ENCODE measurements at regions not wholly inside any gene's neighbourhood (a gene's known extent, or its start where the extent isn't known, plus 50 kb on each side); places are given as distances from the start of the nearest gene placed in this dataset.

- ChIA-PET POLR2A (no interaction called here), CTCF (no interaction called here)
- H3K27me3 Mint-ChIP-seq (ENCODE audit: low read depth): no peaks in the 10 kb centered on the region
- no peaks in the 10 kb centered on the region for H3K36me3 Mint-ChIP-seq (ENCODE audit: low read depth)
- no peaks in the 10 kb centered on the region for H3K4me1 Mint-ChIP-seq (ENCODE audit: low read depth)
- no peak overlapping the region for H3K4me3 Mint-ChIP-seq
- no peak overlapping the region for H3K27ac Mint-ChIP-seq
- no peak for DNase-seq
- H3K9me3 Mint-ChIP-seq (ENCODE audit: insufficient read depth): no peaks in the 10 kb centered on the region
- no peak for ATAC-seq
Observed at GRCh38 chr1:90508376-90509167, 208.5 kb downstream of the BARHL2 start.

DNA sequence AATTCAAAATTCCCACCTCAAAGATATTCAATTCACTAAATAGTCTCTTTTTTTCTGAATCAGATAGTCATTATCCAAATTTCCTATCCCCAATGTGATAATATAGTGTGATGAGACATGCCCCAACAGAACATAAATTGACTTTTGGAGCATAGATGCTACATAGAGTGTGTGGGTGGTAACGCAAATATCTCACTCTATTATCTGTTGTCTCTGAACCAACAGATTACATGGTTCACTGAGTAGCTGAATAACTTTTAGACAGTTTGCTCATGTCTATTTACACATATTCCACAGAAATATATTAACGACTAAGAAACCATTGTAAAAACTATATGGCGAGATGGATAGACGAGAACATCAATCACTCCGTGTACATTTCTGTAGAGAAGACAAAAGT, 209.9 kb downstream of the BARHL2 start:
- CTCF ChIA-PET: no interaction called here
- DNase-seq (no peak), ATAC-seq (no peak)
- no peaks in the 10 kb centered on the region for H3K27me3 Mint-ChIP-seq (ENCODE audit: low read depth)
- POLR2A ChIA-PET: no interaction called here
- no peaks in the 10 kb centered on the region for H3K36me3 Mint-ChIP-seq (ENCODE audit: low read depth)
- no peaks in the 10 kb centered on the region for H3K4me1 Mint-ChIP-seq (ENCODE audit: low read depth)
- no peak overlapping the region for H3K27ac Mint-ChIP-seq
- no peak overlapping the region for H3K4me3 Mint-ChIP-seq
- no peaks in the 10 kb centered on the region for H3K9me3 Mint-ChIP-seq (ENCODE audit: insufficient read depth)

- Mint-ChIP-seq H3K4me1 (ENCODE audit: low read depth) (no peaks in the 10 kb centered on the region), H3K4me3 (no peak overlapping the region), H3K36me3 (ENCODE audit: low read depth) (no peaks in the 10 kb centered on the region), H3K9me3 (ENCODE audit: insufficient read depth) (no peaks in the 10 kb centered on the region), H3K27me3 (ENCODE audit: low read depth) (no peaks in the 10 kb centered on the region), H3K27ac (no peak overlapping the region)
- POLR2A ChIA-PET: no interaction called here
- CTCF ChIA-PET: no interaction called here
- no peak for DNase-seq
- no peak for ATAC-seq
Observed at GRCh38 chr1:90505806-90506205, 211.3 kb downstream of the BARHL2 start.

DNA sequence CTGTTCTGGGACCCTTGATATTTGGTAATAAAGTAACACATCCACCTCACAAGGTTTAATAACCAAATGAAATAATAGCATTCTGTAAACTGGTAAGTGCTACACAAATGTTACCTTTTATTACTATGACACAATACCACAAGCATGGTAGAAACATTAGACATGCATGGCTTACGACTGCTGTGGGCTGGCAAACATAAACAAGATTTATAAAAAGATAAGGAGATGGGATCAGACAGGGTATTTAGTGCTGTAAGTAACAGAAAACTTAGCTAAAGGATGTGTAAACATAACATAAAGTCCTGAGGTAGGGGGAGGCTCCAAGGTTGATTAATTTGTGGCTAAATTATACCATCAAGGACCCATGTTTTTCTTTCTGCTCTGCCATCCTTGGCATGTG, 212.6 kb downstream of the BARHL2 start:
- no peak for DNase-seq
- Mint-ChIP-seq H3K9me3 (ENCODE audit: insufficient read depth) (no peaks in the 10 kb centered on the region), H3K4me3 (no peak overlapping the region), H3K27ac (no peak overlapping the region), H3K4me1 (ENCODE audit: low read depth) (no peaks in the 10 kb centered on the region), H3K36me3 (ENCODE audit: low read depth) (no peaks in the 10 kb centered on the region), H3K27me3 (ENCODE audit: low read depth) (no peaks in the 10 kb centered on the region)
- no peak for ATAC-seq
- ChIA-PET CTCF (no interaction called here), POLR2A (no interaction called here)

DNA sequence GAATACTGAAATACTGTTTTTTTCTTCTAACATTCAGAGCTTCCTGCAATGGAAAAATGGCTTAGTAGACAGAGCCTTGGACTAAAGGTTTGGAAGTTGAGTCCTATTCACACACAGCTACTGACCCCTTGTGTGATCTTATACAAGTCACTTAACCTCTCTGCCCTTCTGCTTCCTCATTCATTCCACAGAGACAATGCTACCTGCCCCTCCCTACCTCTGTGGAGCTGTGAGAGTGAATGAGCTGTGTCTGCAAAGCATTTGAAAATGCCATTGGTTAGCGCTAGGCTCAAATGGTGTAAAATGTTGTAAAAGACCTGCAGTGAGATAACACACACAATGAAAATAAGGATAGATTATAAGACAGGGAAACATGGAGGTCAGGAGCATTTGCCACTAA, 214.4 kb downstream of the BARHL2 start:
- POLR2A ChIA-PET: no interaction called here
- Mint-ChIP-seq H3K27me3 (ENCODE audit: low read depth) (no peaks in the 10 kb centered on the region), H3K36me3 (ENCODE audit: low read depth) (no peaks in the 10 kb centered on the region)

DNA sequence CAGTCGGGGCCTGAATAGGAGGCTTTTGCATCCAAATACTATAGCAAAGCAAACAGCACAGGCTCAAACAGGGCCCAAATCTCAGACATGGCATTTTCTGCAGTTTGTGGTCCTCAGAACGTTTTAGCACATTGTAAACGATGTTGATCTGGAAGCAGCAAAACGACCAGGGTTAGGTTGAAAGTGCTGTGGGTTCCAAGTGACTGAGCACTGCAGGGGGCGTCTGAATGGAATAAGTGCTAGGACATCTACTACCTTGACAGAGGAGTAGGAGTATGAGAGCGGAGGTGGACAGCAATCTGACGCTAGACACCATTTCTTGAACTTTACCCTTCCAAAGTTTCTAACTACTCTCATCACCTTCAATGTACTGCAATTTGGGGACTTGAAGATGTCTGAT, 214.9 kb downstream of the BARHL2 start:
- DNase-seq: no peak
- Mint-ChIP-seq H3K27me3 (ENCODE audit: low read depth) (no peaks in the 10 kb centered on the region), H3K4me1 (ENCODE audit: low read depth) (no peaks in the 10 kb centered on the region), H3K9me3 (ENCODE audit: insufficient read depth) (no peaks in the 10 kb centered on the region), H3K27ac (no peak overlapping the region), H3K36me3 (ENCODE audit: low read depth) (no peaks in the 10 kb centered on the region), H3K4me3 (no peak overlapping the region)
- CTCF ChIA-PET: no interaction called here
- no peak for ATAC-seq
- POLR2A ChIA-PET: no interaction called here

More for the DNA sequence above, 214.4 kb downstream of the BARHL2 start:
- ATAC-seq (no peak), DNase-seq (no peak)
- CTCF ChIA-PET: no interaction called here
- Mint-ChIP-seq H3K4me1 (ENCODE audit: low read depth) (no peaks in the 10 kb centered on the region), H3K27ac (no peak overlapping the region), H3K4me3 (no peak overlapping the region), H3K9me3 (ENCODE audit: insufficient read depth) (no peaks in the 10 kb centered on the region)

GRCh38 chr1:90501281-90501680, 215.8 kb downstream of the BARHL2 start:
- no peaks in the 10 kb centered on the region for H3K9me3 Mint-ChIP-seq (ENCODE audit: insufficient read depth)
- DNase-seq: no peak
- H3K27ac Mint-ChIP-seq: no peak overlapping the region
- no peaks in the 10 kb centered on the region for H3K27me3 Mint-ChIP-seq (ENCODE audit: low read depth)
- H3K4me1 Mint-ChIP-seq (ENCODE audit: low read depth): no peaks in the 10 kb centered on the region
- H3K36me3 Mint-ChIP-seq (ENCODE audit: low read depth): no peaks in the 10 kb centered on the region
- ATAC-seq: no peak
- CTCF ChIA-PET: no interaction called here
- POLR2A ChIA-PET: no interaction called here
- no peak overlapping the region for H3K4me3 Mint-ChIP-seq

DNA sequence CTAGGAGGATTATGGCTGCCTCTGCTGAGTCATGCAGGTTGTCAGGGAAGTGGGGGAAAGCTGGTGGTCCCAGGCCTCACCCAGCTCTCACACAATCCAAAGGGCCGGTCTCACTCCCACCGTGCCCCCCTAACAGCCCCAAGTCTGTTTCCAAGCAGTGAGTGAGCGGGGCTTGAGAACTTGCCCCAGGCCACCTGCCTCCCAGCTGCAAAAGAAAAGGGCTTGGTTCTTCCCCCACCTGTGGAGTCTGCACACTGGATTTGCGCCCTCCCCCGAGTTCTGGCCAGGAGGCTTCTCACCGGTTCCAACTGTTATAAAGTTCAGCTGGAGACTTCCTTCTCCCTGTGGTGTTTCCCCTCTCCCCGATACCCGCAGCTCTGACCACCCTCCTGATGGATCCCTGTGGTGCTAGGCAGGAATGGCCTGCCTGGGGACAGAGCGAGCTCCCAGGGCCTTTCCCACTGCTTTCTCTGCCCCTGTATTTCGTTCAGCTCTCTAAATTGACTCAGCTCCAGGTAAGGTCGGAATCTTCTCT, 222.3 kb downstream of the BARHL2 start:
- CTCF ChIA-PET: no interaction called here

GRCh38 chr1:90488451-90488850, 228.7 kb downstream of the BARHL2 start:
- Mint-ChIP-seq H3K27ac (no peak overlapping the region), H3K4me1 (ENCODE audit: low read depth) (no peaks in the 10 kb centered on the region), H3K4me3 (no peak overlapping the region), H3K9me3 (ENCODE audit: insufficient read depth) (no peaks in the 10 kb centered on the region), H3K36me3 (ENCODE audit: low read depth) (no peaks in the 10 kb centered on the region), H3K27me3 (ENCODE audit: low read depth) (peaks cover 2% of the 10 kb centered on the region)
- ATAC-seq: no peak
- POLR2A ChIA-PET: no interaction called here
- no peak for DNase-seq
- CTCF ChIA-PET: no interaction called here

More for the DNA sequence above, 222.3 kb downstream of the BARHL2 start:
- ATAC-seq (no peak), DNase-seq (no peak)
- no peak overlapping the region for H3K4me3 Mint-ChIP-seq
- H3K4me1 Mint-ChIP-seq (ENCODE audit: low read depth): no peaks in the 10 kb centered on the region
- no peaks in the 10 kb centered on the region for H3K9me3 Mint-ChIP-seq (ENCODE audit: insufficient read depth)
- POLR2A ChIA-PET: interaction anchor here (0.6 kb wide), 1 partner anchor 171 kb away, joined by 3 read pairs; no protein-coding TSS in a partner anchor
- no peak overlapping the region for H3K27ac Mint-ChIP-seq
- H3K27me3 Mint-ChIP-seq (ENCODE audit: low read depth): peaks cover 2% of the 10 kb centered on the region
- no peaks in the 10 kb centered on the region for H3K36me3 Mint-ChIP-seq (ENCODE audit: low read depth)

DNA sequence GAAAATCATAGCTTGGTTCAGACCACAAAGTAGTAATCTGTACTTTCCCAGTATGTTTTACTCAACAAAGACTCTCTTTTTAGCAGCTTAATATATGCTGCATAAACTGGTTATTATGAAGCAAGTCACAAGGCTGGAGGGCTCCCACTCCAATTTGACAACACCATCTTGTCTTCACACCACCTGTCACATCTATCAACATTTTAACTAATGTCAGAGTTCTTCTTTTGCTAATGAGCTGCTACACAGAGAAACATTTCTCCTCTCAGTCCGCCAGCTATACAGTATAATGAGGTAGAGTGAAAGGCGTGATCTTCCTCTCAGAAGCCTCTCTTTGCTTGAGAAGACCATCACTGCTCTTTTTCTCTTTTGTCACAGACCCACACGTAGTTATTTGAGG, 230.1 kb downstream of the BARHL2 start:
- H3K9me3 Mint-ChIP-seq (ENCODE audit: insufficient read depth): no peaks in the 10 kb centered on the region
- ATAC-seq: no peak
- no peak overlapping the region for H3K27ac Mint-ChIP-seq
- H3K4me3 Mint-ChIP-seq: no peak overlapping the region
- DNase-seq: no peak
- ChIA-PET POLR2A (no interaction called here), CTCF (no interaction called here)
- H3K4me1 Mint-ChIP-seq (ENCODE audit: low read depth): no peaks in the 10 kb centered on the region
- H3K27me3 Mint-ChIP-seq (ENCODE audit: low read depth): peaks cover 3% of the 10 kb centered on the region
- no peaks in the 10 kb centered on the region for H3K36me3 Mint-ChIP-seq (ENCODE audit: low read depth)

DNA sequence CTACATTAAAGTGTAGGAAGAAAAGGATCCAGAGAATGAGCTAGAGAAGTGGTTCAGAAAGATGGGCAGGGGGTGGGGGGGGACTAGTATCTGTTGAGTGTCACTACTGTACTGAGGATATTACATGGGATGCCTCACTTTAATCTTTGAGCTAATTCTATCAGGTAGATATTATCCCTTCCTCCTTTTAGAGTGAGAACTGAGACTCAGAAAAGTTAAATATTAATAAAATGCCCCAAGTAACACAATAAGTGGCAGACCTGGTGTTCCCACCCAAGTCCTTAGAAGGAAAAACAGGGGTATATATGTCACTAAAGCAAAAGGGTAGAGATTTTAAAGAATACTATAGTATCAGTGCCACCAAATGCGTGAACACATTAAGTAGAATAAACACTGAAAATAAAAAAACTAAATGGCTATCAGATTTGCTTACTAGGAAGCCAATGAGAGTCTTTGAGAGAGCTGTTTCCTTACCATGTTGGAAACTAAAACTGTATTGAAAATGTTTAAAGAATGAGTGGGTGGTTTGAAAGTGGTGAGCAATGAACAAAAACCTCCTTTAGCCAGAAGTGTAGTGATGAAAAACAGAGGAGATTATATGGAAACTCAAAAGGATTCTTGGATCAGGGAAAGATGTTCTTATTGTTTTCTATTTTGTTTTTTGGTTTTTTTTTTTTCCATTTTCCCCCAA, 230.8 kb downstream of the BARHL2 start:
- Mint-ChIP-seq H3K27me3 (ENCODE audit: low read depth) (peaks cover 3% of the 10 kb centered on the region), H3K36me3 (ENCODE audit: low read depth) (no peaks in the 10 kb centered on the region), H3K9me3 (ENCODE audit: insufficient read depth) (no peaks in the 10 kb centered on the region), H3K4me1 (ENCODE audit: low read depth) (no peaks in the 10 kb centered on the region), H3K4me3 (no peak overlapping the region), H3K27ac (no peak overlapping the region)
- ATAC-seq (no peak), DNase-seq (no peak)
- ChIA-PET CTCF (no interaction called here), POLR2A (no interaction called here)

DNA sequence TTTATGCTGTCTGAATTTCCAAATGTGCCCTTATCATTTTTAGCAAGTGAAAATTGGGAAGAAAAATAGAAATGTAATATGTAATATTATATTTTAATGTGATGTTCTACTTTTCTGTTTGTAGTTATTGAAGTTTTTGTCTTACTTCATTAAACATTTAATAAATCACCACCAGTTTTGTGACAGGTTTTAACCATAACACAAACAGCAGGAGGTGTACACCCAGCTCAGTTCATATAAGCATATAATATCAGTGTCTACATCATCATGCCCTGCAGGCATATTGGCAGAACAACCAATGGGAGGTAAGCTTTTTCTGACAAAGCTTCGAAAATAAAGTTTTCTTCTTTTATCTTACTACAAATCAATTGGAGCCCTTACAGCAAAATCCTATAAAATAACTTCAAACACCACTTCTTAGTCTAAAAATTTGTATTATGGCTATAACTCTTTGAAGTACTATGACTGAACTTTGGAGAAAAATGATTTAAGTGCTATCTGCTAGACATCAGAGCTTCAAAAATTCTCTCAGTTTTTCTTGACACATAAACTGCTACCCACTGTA, 236.7 kb downstream of the BARHL2 start:
- H3K9me3 Mint-ChIP-seq (ENCODE audit: insufficient read depth): no peaks in the 10 kb centered on the region
- H3K27ac Mint-ChIP-seq: no peak overlapping the region
- ATAC-seq: no peak
- ChIA-PET CTCF (no interaction called here), POLR2A (no interaction called here)
- H3K4me1 Mint-ChIP-seq (ENCODE audit: low read depth): no peaks in the 10 kb centered on the region
- DNase-seq: no peak
- H3K36me3 Mint-ChIP-seq (ENCODE audit: low read depth): no peaks in the 10 kb centered on the region
- no peak overlapping the region for H3K4me3 Mint-ChIP-seq
- H3K27me3 Mint-ChIP-seq (ENCODE audit: low read depth): peaks cover 3% of the 10 kb centered on the region
